H7 (cell line): ENCODE measurements at regions not wholly inside any gene's neighbourhood (a gene's known extent, or its start where the extent isn't known, plus 50 kb on each side); places are given as distances from the start of the nearest gene placed in this dataset.
"Not testable (repeated sequence)": the region's sequence is repeated elsewhere in the genome, so short reads cannot be mapped to it uniquely, and the experiment has no call there.

ENCODE experiments used
- DNase-seq: peaks from one replicate; pipeline ENCODE4 v3.0.0; 2012
- H3K27me3 ChIP-seq: 2 replicates; pipeline ENCODE4 v1.6.0; 2011; ENCODE audit warnings: mild to moderate bottlenecking, low read length; ENCODE audit not compliant: control insufficient read depth, insufficient read depth
- H3K36me3 ChIP-seq: replicated peaks from 2 replicates; pipeline ENCODE4 v1.5.1; 2011; ENCODE audit warnings: low read length; ENCODE audit not compliant: control insufficient read depth, insufficient read depth
- H3K4me3 ChIP-seq: 2 replicates; pipeline ENCODE4 v1.5.1; 2011; ENCODE audit warnings: low read depth, mild to moderate bottlenecking, control low read depth, low read length, moderate library complexity; ENCODE audit not compliant: insufficient read depth

- Histone ChIP-seq H3K27me3 (no peaks in the 10 kb centered on the region), H3K4me3 (no peak overlapping the region), H3K36me3 (no peaks in the 10 kb centered on the region)
- no peak for DNase-seq
These were observed 428.5 kb downstream of the CD83 start for GRCh38 chr6:14546036-14546435.

- H3K36me3 ChIP-seq, result no peaks in the 10 kb centered on the region
These were observed 429.9 kb downstream of the CD83 start for GRCh38 chr6:14547284-14547998.

GRCh38 chr6:14549304-14549770 lies 431.8 kb downstream of the CD83 start:
- no peaks in the 10 kb centered on the region for H3K27me3 ChIP-seq
- no peak for DNase-seq
- no peaks in the 10 kb centered on the region for H3K36me3 ChIP-seq
- H3K4me3 ChIP-seq, result no peak overlapping the region

More at GRCh38 chr6:14547284-14547998, 429.9 kb downstream of the CD83 start:
- no peak for DNase-seq
- H3K4me3 ChIP-seq, result no peak overlapping the region
- no peaks in the 10 kb centered on the region for H3K27me3 ChIP-seq

DNA sequence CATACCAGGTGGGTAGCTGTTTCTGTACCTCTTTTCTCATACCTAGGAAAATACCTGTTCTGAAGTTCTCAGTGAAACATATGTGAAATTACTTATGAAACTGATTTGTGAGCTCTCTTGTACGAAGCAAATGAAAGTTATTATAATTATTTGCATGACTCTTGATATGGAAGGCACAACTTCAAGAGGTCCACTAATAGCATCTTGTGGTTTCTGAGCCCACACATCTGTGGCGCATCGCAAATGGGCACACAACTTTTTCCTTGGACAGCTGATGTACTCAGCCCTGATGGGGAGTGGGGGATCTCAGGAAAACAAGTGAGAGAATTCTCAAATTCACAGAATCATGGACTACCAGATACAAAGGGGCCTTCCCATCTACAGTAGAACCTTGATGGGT lies 432.3 kb downstream of the CD83 start:
- Histone ChIP-seq H3K36me3 (no peaks in the 10 kb centered on the region), H3K27me3 (no peaks in the 10 kb centered on the region), H3K4me3 (no peak overlapping the region)
- DNase-seq, result no peak

DNA sequence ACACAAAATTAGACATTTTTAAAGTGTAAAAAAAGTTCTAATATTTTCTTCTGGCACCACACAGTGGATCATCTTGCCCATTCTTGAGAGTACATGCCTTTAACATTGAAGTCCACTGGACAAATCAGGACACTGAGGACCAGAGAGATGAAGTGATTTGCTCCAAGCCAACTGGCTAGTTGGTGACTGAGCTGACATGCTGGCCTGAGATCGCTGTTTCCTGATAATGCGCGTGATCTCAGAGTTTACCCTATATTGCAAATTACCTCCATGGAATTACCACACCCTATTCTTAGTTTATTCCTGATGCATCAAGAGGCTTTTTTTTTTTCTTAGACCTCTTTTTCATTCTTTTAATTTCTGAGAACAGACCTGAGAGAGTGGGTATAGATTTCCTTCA lies 432.8 kb downstream of the CD83 start:
- DNase-seq, result no peak
- Histone ChIP-seq H3K36me3 (no peaks in the 10 kb centered on the region), H3K4me3 (no peak overlapping the region), H3K27me3 (no peaks in the 10 kb centered on the region)

DNA sequence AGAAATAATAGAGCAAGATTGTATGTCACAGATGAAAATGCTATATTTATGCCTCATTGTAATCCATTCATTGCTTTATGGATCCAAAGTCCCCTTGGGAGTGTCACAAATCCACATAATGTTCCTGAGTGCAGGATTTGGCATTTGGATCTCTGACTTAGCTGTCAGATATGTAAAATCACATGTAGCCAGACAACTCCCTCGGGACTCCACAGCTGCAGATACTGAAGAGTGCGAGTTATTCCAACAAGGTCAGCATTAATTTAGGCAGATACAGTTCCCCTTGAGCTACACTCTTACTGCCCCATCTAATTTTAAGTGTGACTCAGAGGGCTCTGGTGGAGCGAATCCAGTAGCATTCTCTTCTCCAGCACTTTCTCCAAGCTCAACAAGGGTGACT lies 433.2 kb downstream of the CD83 start:
- H3K36me3 ChIP-seq, result no peaks in the 10 kb centered on the region
- H3K4me3 ChIP-seq, result no peak overlapping the region
- H3K27me3 ChIP-seq, result no peaks in the 10 kb centered on the region
- no peak for DNase-seq

DNA sequence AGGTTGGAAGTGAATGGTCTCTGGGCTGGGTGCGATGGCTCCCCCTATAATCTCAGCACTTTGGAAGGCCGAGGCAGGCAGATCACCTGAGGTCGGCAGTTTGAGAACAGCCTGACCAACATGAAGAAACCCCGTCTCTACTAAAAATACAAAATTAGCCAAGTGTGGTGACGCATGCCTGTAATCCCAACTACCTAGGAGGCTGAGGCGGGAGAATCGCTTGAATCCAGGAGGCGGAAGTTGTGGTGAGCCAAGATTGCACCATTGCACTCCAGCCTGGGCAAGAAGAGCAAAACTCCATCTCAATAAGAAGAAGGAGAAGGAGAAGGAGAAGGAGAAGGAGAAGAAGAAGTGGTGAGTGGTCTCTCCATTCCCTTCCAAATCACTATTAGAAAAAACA lies 434.0 kb downstream of the CD83 start:
- DNase-seq, H3K36me3 ChIP-seq, H3K4me3 ChIP-seq, H3K27me3 ChIP-seq: not testable (repeated sequence)

DNA sequence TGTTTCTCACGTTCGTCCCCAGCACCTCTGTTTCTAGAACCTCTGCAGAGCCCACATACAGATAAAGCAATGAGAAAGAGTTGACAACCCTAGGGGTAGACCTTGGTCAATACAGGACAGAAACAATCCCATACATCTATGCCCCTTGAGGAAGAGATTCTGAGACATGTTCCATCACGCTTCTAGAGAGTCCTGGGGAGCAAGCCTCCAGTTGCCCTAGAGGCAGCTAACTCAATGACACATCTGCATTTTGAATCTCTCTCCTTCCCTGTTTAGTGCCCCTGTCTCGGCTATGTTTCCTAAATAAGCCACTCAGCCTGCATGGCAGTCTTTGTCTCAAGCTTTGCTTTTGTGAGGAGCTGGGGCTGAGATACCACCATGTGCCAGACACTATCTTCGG lies 435.3 kb downstream of the CD83 start:
- no peak for DNase-seq
- no peak overlapping the region for H3K4me3 ChIP-seq
- no peaks in the 10 kb centered on the region for H3K36me3 ChIP-seq
- H3K27me3 ChIP-seq, result no peaks in the 10 kb centered on the region

GRCh38 chr6:14553515-14553914 lies 435.9 kb downstream of the CD83 start:
- Histone ChIP-seq H3K4me3 (no peak overlapping the region), H3K36me3 (no peaks in the 10 kb centered on the region), H3K27me3 (no peaks in the 10 kb centered on the region)
- DNase-seq, result no peak

GRCh38 chr6:14555804-14556203 lies 438.2 kb downstream of the CD83 start:
- no peaks in the 10 kb centered on the region for H3K27me3 ChIP-seq
- no peaks in the 10 kb centered on the region for H3K36me3 ChIP-seq
- H3K4me3 ChIP-seq, result no peak overlapping the region
- no peak for DNase-seq

DNA sequence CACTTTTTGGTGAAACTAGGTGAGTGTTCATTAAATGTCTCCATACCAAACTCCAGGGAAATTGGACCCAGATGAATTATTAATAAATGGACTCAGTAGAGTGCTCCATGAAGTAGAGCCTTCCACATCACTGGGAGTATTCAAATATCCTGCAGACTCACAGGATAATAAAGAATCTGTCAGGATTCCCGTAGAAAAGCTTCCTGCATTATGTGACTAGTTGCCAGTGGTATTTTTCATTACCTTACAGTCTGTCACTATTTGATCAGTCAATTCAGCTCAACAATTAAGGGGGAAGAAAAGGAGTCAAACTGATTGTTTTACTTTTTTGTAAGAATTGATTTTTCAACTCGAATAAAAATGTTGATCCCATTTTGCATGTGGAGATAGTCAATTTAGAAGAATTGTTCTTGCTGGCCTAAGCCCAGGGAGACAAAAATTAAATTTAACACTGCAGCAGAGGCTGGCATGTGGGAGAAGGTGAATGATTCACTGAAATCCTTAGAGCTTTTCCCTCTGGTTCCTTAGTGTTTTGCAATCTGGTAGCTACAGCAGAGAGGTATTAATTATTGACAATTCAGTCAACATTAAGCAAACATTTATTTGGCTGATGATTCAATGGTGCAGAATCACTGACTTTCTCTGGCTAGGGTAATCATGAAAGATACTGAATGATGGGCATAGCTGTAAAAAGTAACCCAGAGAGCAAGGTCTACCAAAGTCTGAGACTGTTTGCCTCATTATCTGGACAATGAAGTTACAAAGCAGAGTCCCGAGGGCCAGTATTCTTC lies 442.4 kb downstream of the CD83 start:
- no peak for DNase-seq
- Histone ChIP-seq H3K4me3 (no peak overlapping the region), H3K27me3 (no peaks in the 10 kb centered on the region), H3K36me3 (no peaks in the 10 kb centered on the region)

DNA sequence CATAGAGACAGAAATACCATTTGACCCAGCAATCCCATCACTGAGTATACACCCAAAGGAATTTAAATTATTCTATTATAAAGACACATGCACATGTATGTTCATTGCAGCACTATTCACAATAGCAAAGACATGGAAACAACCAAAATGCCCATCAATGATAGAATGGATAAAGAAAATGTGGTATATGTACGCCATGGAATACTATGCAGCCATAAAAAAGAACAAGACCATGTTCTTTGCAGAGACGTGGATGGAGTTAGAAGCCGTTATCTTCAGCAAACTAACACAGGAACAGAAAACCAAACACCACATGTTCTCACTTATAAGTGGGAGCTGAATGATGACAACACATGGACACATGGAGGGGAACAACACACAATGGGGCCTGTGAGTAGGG lies 444.0 kb downstream of the CD83 start:
- not testable (repeated sequence) for H3K27me3 ChIP-seq, H3K36me3 ChIP-seq, DNase-seq, H3K4me3 ChIP-seq

DNA sequence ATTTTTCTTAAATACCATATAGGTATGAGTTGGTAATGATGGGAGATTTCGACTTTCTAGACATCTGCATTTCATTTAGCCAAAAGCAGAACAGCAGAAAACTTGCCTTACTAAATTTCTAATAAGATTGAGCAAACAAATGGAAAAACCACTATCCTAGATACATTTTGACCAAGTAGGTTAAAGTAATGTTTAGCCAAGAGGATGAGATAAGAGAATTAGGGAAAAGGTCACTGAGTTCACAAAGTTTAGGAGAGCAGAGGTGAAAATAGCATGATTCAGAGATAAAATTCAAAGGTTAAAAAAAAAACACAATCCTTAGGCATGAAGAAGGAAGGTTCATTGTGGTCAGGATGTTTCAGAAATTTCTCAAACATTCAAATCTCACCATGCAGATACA lies 450.3 kb downstream of the CD83 start:
- Histone ChIP-seq H3K27me3 (no peaks in the 10 kb centered on the region), H3K36me3 (no peaks in the 10 kb centered on the region), H3K4me3 (no peak overlapping the region)
- no peak for DNase-seq

DNA sequence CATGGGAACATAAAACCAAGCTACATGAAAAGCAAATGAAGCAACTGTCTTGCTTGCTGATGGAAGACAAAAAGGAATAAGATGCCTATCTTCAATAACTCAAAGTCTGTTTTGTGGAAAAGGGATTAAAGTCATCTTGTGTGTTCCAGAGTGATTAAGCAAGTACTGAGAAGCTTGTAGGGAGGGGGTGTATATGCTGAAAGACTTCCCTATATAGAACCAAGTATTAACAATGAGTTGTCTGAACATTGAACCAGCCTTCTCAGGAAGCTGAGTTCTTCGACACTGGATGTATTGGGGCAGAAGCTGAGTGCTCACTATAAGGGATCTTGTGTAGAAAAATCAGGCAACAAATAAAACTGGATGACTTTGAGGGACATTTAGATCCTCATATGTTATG lies 451.8 kb downstream of the CD83 start:
- DNase-seq, result no peak
- Histone ChIP-seq H3K27me3 (no peaks in the 10 kb centered on the region), H3K36me3 (no peaks in the 10 kb centered on the region), H3K4me3 (no peak overlapping the region)

- not testable (repeated sequence) for H3K4me3 ChIP-seq, H3K27me3 ChIP-seq, H3K36me3 ChIP-seq, DNase-seq
These were observed 452.3 kb downstream of the CD83 start for GRCh38 chr6:14569874-14570273.
